ENCODE measurements at regions not wholly inside any gene's neighbourhood (a gene's known extent, or its start where the extent isn't known, plus 50 kb on each side); places are given as distances from the start of the nearest gene placed in this dataset.

DNA sequence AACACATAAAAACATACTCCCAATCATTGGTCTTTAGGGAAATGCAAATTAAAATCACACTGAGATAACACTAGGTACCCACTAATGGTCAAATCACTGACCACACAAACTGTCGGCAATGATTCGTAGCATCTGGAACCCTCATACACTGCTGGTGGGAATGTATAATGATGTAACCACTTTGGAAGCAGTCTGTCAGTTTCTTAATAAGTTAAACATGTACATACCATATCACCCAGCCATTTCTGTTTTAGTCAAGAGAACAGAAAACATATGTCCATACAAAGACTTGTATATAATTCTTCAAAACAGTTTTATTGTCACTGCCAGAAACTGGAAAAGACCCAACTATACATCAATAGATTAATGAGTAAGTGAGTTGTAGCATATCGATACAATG lies 63.3 kb upstream of the LRRC3B start:
- DNase-seq = no peak

GRCh38 chr3:26560081-26560480 lies 62.5 kb upstream of the LRRC3B start:
- no peak for DNase-seq

- no peak for DNase-seq
Observed at GRCh38 chr3:26562021-26562768, 60.4 kb upstream of the LRRC3B start.

Measured in activated CD4-positive, alpha-beta T cell treated with anti-CD3 and anti-CD28 coated beads, Interleukin-2, amount 50 U/mL, for 1 hour (primary cell).